HepG2 (cell line): ENCODE measurements at regions not wholly inside any gene's neighbourhood (a gene's known extent, or its start where the extent isn't known, plus 50 kb on each side); places are given as distances from the start of the nearest gene placed in this dataset.
"Not testable (repeated sequence)": the region's sequence is repeated elsewhere in the genome, so short reads cannot be mapped to it uniquely, and the experiment has no call there.

Experiments
- ATAC-seq: fragments of 200-7000 bp; cut with Tn5 transposase; 3 replicates; pipeline ENCODE4 v1.9.1; 2020; ENCODE audit warnings: mild to moderate bottlenecking, moderate library complexity
- BruUV-seq: library from RNA; stranded (reverse); fragments of 400-500 nt; replicated peaks from 2 replicates; lab custom pipeline; 2021; lab: Mats Ljungman, UMichigan
- CTCF ChIA-PET: fragments of 300-600 bp; formaldehyde crosslinking; extraction: SDS; loops from one replicate; lab custom pipeline; 2021; ENCODE audit warnings: low total read pairs, inconsistent platforms, low intra/inter-chr PET ratio; lab: Yijun Ruan, JAX
- POLR2A ChIA-PET: fragments of 350-600 bp; sonication (Branson Sonifier 250); formaldehyde crosslinking; loops from one replicate; lab custom pipeline; 2020; ENCODE audit warnings: antibody characterized with exemption, inconsistent platforms; lab: Yijun Ruan, JAX
- DNase-seq: peaks from one replicate; pipeline ENCODE4 v3.0.0-alpha.2; 2015; ENCODE audit warnings: low spot score
- FAIRE-seq: peaks from 3 replicates; lab custom pipeline; 2011; peaks lifted over from hg19 to GRCh38; lab: Jason Lieb, UNC
- H2AFZ ChIP-seq: one replicate; pipeline ENCODE4 v1.6.1; 2011; ENCODE audit warnings: low read length, inconsistent platforms
- H3K27ac ChIP-seq: fragments of 300-600 bp; 3 replicates; pipeline ENCODE4 v1.8.0; 2011; ENCODE audit warnings: mixed run types, mild to moderate bottlenecking, mixed read lengths, low read length, inconsistent platforms; ENCODE audit not compliant: insufficient read depth; ENCODE audit errors: extremely low read length
- H3K27me3 ChIP-seq, 2 experiments: fragments of 200-600 bp in 1 of 2; 2 replicates in 1 of 2; 3 replicates in 1 of 2; pipeline versions ENCODE4 v1.6.0 to v1.8.0; 2011; ENCODE audit warnings: low read length in 2 of 2, mild to moderate bottlenecking in 2 of 2, moderate library complexity in 2 of 2, inconsistent platforms in 1 of 2; ENCODE audit not compliant: insufficient read depth in 2 of 2, control insufficient read depth in 1 of 2
- H3K36me3 ChIP-seq, 2 experiments: fragments of 200-600 bp in 1 of 2; replicated peaks in 1 of 2; 2 replicates in 1 of 2; 3 replicates in 1 of 2; pipeline versions ENCODE4 v1.5.1 to v1.8.0; 2011; ENCODE audit warnings: low read length in 2 of 2, inconsistent platforms in 1 of 2; ENCODE audit not compliant: insufficient read depth in 2 of 2, control insufficient read depth in 1 of 2
- H3K4me1 ChIP-seq: 2 replicates; pipeline ENCODE4 v1.5.1; 2012; ENCODE audit warnings: low read length, inconsistent platforms; ENCODE audit not compliant: insufficient read depth
- H3K4me2 ChIP-seq: 2 replicates; pipeline ENCODE4 v1.6.0; 2011; ENCODE audit warnings: low read depth, low read length, inconsistent platforms
- H3K4me3 ChIP-seq, 3 experiments: fragments of 200-600 bp in 1 of 3; sonication (generic), shearing (Covaris generic) in 1 of 3; replicated peaks in 1 of 3; 2 replicates each; pipeline ENCODE4 v1.5.1; 2011 to 2016; ENCODE audit warnings: low read length in 3 of 3, inconsistent platforms in 2 of 3, low read depth in 2 of 3, mild to moderate bottlenecking in 2 of 3, control low read depth in 1 of 3, mixed read lengths in 1 of 3; ENCODE audit not compliant: insufficient read depth in 1 of 3
- H3K79me2 ChIP-seq: one replicate; pipeline ENCODE4 v1.6.1; 2011; ENCODE audit warnings: low read length, inconsistent platforms; ENCODE audit not compliant: insufficient read depth
- H3K9ac ChIP-seq: 2 replicates; pipeline ENCODE4 v1.6.0; 2011; ENCODE audit warnings: mild to moderate bottlenecking, low read depth, low read length, inconsistent platforms; ENCODE audit not compliant: insufficient read depth
- H3K9me3 ChIP-seq: 2 replicates; pipeline ENCODE4 v1.5.1; 2012; ENCODE audit warnings: mild to moderate bottlenecking, low read length
- H4K20me1 ChIP-seq: 2 replicates; pipeline ENCODE4 v1.6.0; 2011; ENCODE audit warnings: inconsistent platforms, mild to moderate bottlenecking, low read length, moderate library complexity; ENCODE audit not compliant: insufficient read depth
- ZSCAN31 ChIP-seq: sonication (generic); formaldehyde crosslinking; IDR thresholded peaks from 2 replicates; pipeline ENCODE4 v1.5.0; 2020; ENCODE audit warnings: low read depth, mild to moderate bottlenecking, missing genetic modification reagents
- WGBS: methylation state at CpG from one replicate; pipeline ENCODE4 v1.1.6; 2017; ENCODE audit warnings: low lambda C conversion rate; 5-methylcytosine and 5-hydroxymethylcytosine counted together
- in situ Hi-C: cut with HindIII; loops from 2 replicates; pipeline ENCODE4 v1.10.0; 2017; ENCODE audit warnings: low pct_unique_long_range_greater_than_20kb; ENCODE audit not compliant: extremely low pct_ligation_motif_present
- intact Hi-C: fragments of 100-400 bp; cut with micrococcal nuclease; formaldehyde crosslinking; loops from one replicate; pipeline ENCODE4 v1.10.0; 2022; ENCODE audit not compliant: unreplicated experiment

GRCh38 chr14:26678732-26679420, 81.0 kb upstream of the NOVA1 start:
- in situ Hi-C loops, POLR2A ChIA-PET: not testable (repeated sequence)

GRCh38 chr14:26685401-26685800, 87.6 kb upstream of the NOVA1 start:
- no TSS peak for BruUV-seq
- 44% methylated on average over 1 of the region's 1 CpG for WGBS
- H3K27me3 ChIP-seq: no peaks in the 10 kb centered on the region
- H3K9ac ChIP-seq: no peak overlapping the region
- H3K4me1 ChIP-seq: no peaks in the 10 kb centered on the region
- no peaks in the 10 kb centered on the region for H3K79me2 ChIP-seq
- no peak overlapping the region for H2AFZ ChIP-seq
- intact Hi-C loops (no loop called here), in situ Hi-C loops (no loop called here)
- no peak overlapping the region for H3K27ac ChIP-seq
- ATAC-seq: no peak
- no peak overlapping the region for H3K4me3 ChIP-seq
- FAIRE-seq: no peak
- peaks cover 83% of the 10 kb centered on the region for H3K9me3 ChIP-seq
- DNase-seq: no peak
- no peak for TF ChIP-seq ZSCAN31 (CRISPR knock-in tag)
- TF ChIP-seq, all 625 proteins: peak for 0
- Histone ChIP-seq H4K20me1 (no peaks in the 10 kb centered on the region), H3K4me2 (no peak overlapping the region), H3K36me3 (no peaks in the 10 kb centered on the region)
- ChIA-PET CTCF (no interaction called here), POLR2A (no interaction called here)

More at GRCh38 chr14:26678732-26679420, 81.0 kb upstream of the NOVA1 start:
- 67% methylated on average over 29 of the region's 31 CpGs for WGBS
- H3K4me1 ChIP-seq, intact Hi-C loops, H3K4me2 ChIP-seq, DNase-seq, H3K27ac ChIP-seq, CTCF ChIA-PET, ATAC-seq, BruUV-seq, H3K4me3 ChIP-seq, H3K79me2 ChIP-seq, H3K36me3 ChIP-seq, H4K20me1 ChIP-seq, FAIRE-seq, H3K27me3 ChIP-seq, H2AFZ ChIP-seq, H3K9ac ChIP-seq: not testable (repeated sequence)
- peaks cover 51% of the 10 kb centered on the region for H3K9me3 ChIP-seq
